ENCODE measurements at regions not wholly inside any gene's neighbourhood (a gene's known extent, or its start where the extent isn't known, plus 50 kb on each side); places are given as distances from the start of the nearest gene placed in this dataset.

GRCh38 chr15:39460748-39461147 is 120.1 kb upstream of the THBS1 start:
- no peak for ATAC-seq
- POLR2A ChIA-PET: no interaction called here
- WGBS (ENCODE audit: missing lambda C conversion rate): 80% methylated on average over 7 of the region's 7 CpGs
- DNase-seq (ENCODE audit: low read depth in 1 of 2, low spot score in 1 of 2): no peak
- Histone ChIP-seq H3K9me3 (no peaks in the 10 kb centered on the region), H3K4me2 (no peak overlapping the region), H3K4me3 (no peak overlapping the region), H3K4me1 (peaks cover 3% of the 10 kb centered on the region), H3K27ac (no peak overlapping the region)
- no peak for FAIRE-seq
- TF ChIP-seq BCL3 (IDR thresholded peaks at IDR 0.05) (no peak), USF2 (IDR thresholded peaks at IDR 0.05) (no peak), MAZ (IDR thresholded peaks at IDR 0.05; ENCODE audit: borderline replicate concordance, low read depth, low read length) (no peak), RAD21 (conservative IDR thresholded peaks at IDR 0.05 in 1 of 2, IDR thresholded peaks at IDR 0.05 in 1 of 2) (no peak), ZC3H11A (IDR thresholded peaks at IDR 0.05) (no peak), JUNB (IDR thresholded peaks at IDR 0.05) (no peak), TP53 (CRISPR knock-in tag; IDR thresholded peaks at IDR 0.05) (no peak), JUN (IDR thresholded peaks at IDR 0.05) (no peak), ELK1 (IDR thresholded peaks at IDR 0.05; ENCODE audit: low read depth, low read length) (no peak), HDAC2 (IDR thresholded peaks at IDR 0.05) (no peak), PBX3 (IDR thresholded peaks at IDR 0.05) (no peak), E2F6 (IDR thresholded peaks at IDR 0.05; ENCODE audit: borderline replicate concordance, low read depth) (no peak), NPAS2 (CRISPR knock-in tag; IDR thresholded peaks at IDR 0.05; ENCODE audit: borderline replicate concordance) (no peak), SREBF2 (IDR thresholded peaks at IDR 0.05) (no peak), REST (IDR thresholded peaks at IDR 0.05) (no peak), NR3C1 (IDR thresholded peaks at IDR 0.05) (no peak), CBX8 (IDR thresholded peaks at IDR 0.05) (no peak), EHF (CRISPR knock-in tag; IDR thresholded peaks at IDR 0.05) (no peak)
- CTCF ChIA-PET: interaction anchor here (0.8 to 1.1 kb wide), 2 partner anchors 12 to 14 kb away, joined by 3 read pairs; no protein-coding TSS in a partner anchor

GRCh38 chr15:39461536-39462130 is 119.2 kb upstream of the THBS1 start:
- 56% methylated on average over 2 of the region's 2 CpGs for WGBS (ENCODE audit: missing lambda C conversion rate)
- FAIRE-seq: no peak
- H3K9me3 ChIP-seq: no peaks in the 10 kb centered on the region
- no peak overlapping the region for H3K27ac ChIP-seq
- TF ChIP-seq CBX8 (IDR thresholded peaks at IDR 0.05) (no peak), MAZ (IDR thresholded peaks at IDR 0.05; ENCODE audit: borderline replicate concordance, low read depth, low read length) (no peak), FOXS1 (CRISPR knock-in tag; IDR thresholded peaks at IDR 0.05) (no peak)
- no peak for DNase-seq (ENCODE audit: low read depth in 1 of 2, low spot score in 1 of 2)
- ChIA-PET POLR2A (no interaction called here), CTCF (interaction anchor here (0.7 kb wide), 1 partner anchor 15 kb away, joined by 3 read pairs; no protein-coding TSS in a partner anchor)
- H3K4me2 ChIP-seq: no peak overlapping the region
- H3K4me3 ChIP-seq: no peak overlapping the region
- no peaks in the 10 kb centered on the region for H3K4me1 ChIP-seq
- no peak for ATAC-seq

Data from A549 (cell line).